ENCODE measurements at regions not wholly inside any gene's neighbourhood (a gene's known extent, or its start where the extent isn't known, plus 50 kb on each side); places are given as distances from the start of the nearest gene placed in this dataset.
"Not testable (repeated sequence)": the region's sequence is repeated elsewhere in the genome, so short reads cannot be mapped to it uniquely, and the experiment has no call there.

DNA sequence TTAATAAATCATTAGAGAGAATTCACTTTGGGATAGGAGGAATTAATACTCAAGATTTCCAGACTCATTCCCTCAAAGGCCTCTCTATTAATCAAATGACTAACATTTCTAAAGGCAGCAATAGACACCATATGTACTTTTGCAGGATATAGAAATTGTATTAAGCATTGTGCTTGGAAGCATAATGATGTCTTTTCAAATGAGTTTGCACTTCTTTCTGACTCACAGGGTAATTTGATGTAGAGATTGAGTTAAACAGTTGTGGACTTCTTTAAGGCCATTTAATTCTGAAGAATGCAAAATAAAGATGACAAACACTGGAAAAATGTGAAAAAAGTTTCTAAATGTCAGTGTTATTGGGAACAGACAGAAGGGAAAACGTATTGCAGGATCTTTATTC is 63.4 kb upstream of the CSRP2 start:
- TF ChIP-seq, protein P1, sequence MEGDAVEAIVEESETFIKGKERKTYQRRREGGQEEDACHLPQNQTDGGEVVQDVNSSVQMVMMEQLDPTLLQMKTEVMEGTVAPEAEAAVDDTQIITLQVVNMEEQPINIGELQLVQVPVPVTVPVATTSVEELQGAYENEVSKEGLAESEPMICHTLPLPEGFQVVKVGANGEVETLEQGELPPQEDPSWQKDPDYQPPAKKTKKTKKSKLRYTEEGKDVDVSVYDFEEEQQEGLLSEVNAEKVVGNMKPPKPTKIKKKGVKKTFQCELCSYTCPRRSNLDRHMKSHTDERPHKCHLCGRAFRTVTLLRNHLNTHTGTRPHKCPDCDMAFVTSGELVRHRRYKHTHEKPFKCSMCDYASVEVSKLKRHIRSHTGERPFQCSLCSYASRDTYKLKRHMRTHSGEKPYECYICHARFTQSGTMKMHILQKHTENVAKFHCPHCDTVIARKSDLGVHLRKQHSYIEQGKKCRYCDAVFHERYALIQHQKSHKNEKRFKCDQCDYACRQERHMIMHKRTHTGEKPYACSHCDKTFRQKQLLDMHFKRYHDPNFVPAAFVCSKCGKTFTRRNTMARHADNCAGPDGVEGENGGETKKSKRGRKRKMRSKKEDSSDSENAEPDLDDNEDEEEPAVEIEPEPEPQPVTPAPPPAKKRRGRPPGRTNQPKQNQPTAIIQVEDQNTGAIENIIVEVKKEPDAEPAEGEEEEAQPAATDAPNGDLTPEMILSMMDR (IDR thresholded peaks at IDR 0.05; ENCODE audit: low read depth, low read length, missing control alignments) = no peak
- DNase-seq = no peak
- no peaks in the 10 kb centered on the region for H3K36me3 ChIP-seq (replicated peaks)
- no peak overlapping the region for H3K27ac ChIP-seq
- in situ Hi-C loops (cut with HindIII; ENCODE audit: low pct_ligation_motif_present, low sequenced_read_pairs) = no loop called here
- H3K27me3 ChIP-seq (replicated peaks) = no peaks in the 10 kb centered on the region
- H3K4me3 ChIP-seq (ENCODE audit: low read depth, low read length) = no peak overlapping the region

DNA sequence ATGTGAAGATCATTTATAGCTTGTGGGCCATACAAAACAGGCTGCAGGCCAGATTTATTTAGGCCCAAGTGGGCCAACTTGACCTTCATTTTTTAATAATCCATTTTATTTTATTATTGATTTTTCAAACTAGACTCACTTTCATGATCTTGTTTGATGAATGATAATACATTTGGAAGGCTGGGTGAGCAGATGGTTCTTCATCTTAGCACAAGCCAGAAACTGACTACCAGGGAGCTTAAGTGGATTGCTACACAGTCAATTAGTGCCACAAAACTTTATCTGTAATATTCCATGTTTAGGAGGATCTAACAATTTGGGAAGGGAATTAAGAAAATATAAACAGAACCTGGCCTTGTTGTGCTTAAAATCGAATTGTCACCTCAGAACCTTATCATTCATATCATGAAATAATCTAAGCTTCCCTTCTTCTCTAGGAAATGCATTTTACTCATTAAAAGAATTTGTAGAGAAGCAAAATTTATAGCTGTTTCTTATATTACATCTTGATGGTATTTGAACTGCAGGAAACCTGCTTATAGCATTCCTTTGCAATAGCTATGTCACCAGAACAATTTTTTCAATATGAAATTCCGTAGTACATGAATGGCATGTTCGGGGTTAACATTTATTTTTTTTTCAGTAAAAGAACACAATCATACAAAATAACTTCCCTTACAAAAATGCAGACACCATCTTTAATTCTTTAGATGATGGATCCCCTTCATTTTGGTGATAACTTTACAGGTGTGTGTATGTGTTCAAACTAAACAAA is 62.0 kb upstream of the CSRP2 start:
- in situ Hi-C loops (cut with HindIII; ENCODE audit: low pct_ligation_motif_present, low sequenced_read_pairs) = no loop called here
- TF ChIP-seq, protein P1 (IDR thresholded peaks at IDR 0.05; ENCODE audit: low read depth, low read length, missing control alignments) = no peak

DNA sequence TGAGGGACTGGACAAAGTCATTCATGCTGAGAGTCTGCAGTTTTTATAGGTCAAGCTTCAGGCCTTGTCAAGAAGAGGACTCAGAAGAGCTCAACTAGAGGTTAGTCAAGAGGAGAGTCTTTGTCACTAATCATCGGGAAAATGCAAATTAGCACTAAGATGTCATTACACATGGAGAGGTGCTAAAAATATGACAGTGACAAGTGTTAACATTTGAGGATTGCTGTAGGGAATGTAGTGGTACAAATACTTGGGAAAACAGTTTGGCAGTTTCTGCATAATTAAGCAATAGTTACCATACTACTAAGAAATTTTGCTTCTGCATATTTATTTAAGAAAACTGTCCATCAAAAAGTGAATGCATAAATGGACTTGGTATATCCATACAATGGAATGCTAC is 60.9 kb upstream of the CSRP2 start:
- H3K36me3 ChIP-seq (replicated peaks) = no peaks in the 10 kb centered on the region
- TF ChIP-seq, protein P1 (IDR thresholded peaks at IDR 0.05; ENCODE audit: low read depth, low read length, missing control alignments) = no peak
- no peak for DNase-seq
- no peak overlapping the region for H3K4me3 ChIP-seq (ENCODE audit: low read depth, low read length)
- H3K27me3 ChIP-seq (replicated peaks) = no peaks in the 10 kb centered on the region
- in situ Hi-C loops (cut with HindIII; ENCODE audit: low pct_ligation_motif_present, low sequenced_read_pairs) = no loop called here
- no peak overlapping the region for H3K27ac ChIP-seq

More for the DNA sequence above, 62.0 kb upstream of the CSRP2 start:
- H3K36me3 ChIP-seq (replicated peaks) = no peaks in the 10 kb centered on the region
- H3K27ac ChIP-seq = no peak overlapping the region
- no peak for DNase-seq
- H3K27me3 ChIP-seq (replicated peaks) = no peaks in the 10 kb centered on the region
- H3K4me3 ChIP-seq (ENCODE audit: low read depth, low read length) = no peak overlapping the region

DNA sequence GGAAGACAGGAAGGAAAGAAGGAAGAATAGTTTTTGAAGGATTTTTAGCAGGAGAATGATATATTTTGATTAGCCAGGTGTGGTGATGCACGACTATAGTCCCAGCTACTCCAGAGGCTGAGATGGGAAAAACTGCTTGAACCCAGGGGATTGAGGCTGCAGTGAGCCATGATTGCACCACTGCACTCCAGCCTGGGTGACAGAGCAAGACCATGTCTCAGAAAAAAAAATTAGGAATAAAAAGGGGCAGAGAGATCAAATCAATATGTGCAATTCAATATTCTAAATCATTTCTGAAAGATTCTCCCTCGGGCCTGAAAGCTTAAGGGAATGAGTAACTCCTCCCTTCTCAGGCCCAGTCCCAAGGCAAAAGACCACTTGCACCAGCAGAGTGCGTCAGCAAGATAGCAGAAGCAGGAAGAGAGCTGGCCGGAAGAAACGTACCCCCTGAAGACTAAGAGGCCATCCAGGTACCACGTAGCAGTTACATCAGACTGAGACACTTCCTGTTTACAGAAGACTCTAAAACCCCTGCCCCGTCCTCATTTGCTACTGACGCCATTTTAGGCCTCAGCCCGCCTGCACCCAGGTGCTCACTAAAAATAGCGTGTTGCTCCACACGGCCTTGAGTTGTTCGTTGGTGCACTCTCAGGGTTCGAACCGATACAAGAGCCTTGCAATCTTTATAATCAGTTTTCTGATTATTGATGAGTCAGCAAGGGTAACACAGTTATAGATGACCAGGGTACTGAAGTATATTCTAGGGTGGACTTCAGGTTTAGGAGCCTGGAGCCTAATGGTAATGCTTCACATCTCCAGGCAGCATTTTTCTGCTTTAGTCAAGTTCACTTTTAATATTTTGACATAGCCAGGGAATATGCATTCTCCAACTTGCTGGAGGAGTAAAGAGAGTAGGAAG is 57.7 kb upstream of the CSRP2 start:
- no peaks in the 10 kb centered on the region for H3K27me3 ChIP-seq (replicated peaks)
- in situ Hi-C loops (cut with HindIII; ENCODE audit: low pct_ligation_motif_present, low sequenced_read_pairs) = no loop called here
- H3K36me3 ChIP-seq (replicated peaks) = no peaks in the 10 kb centered on the region
- H3K4me3 ChIP-seq (ENCODE audit: low read depth, low read length) = no peak overlapping the region
- no peak for DNase-seq
- TF ChIP-seq, protein P1 (IDR thresholded peaks at IDR 0.05; ENCODE audit: low read depth, low read length, missing control alignments) = no peak
- no peak overlapping the region for H3K27ac ChIP-seq

DNA sequence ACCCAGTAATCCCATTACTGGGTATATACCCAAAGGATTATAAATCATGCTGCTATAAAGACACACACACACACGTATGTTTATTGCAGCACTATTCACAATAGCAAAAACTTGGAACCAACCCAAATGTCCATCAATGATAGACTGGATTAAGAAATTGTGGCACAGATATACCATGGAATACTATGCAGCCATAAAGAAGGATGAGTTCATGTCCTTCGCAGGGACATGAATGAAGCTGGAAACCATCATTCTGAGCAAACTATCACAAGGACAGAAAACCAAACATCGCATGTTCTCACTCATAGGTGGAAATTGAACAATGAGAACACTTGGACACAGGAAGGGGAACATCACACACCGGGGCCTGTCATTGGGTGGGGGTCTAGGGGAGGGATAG is 54.6 kb upstream of the CSRP2 start:
- H3K4me3 ChIP-seq (ENCODE audit: low read depth, low read length); H3K36me3 ChIP-seq (replicated peaks); H3K27me3 ChIP-seq (replicated peaks); in situ Hi-C loops (cut with HindIII; ENCODE audit: low pct_ligation_motif_present, low sequenced_read_pairs); DNase-seq; H3K27ac ChIP-seq: not testable (repeated sequence)

DNA sequence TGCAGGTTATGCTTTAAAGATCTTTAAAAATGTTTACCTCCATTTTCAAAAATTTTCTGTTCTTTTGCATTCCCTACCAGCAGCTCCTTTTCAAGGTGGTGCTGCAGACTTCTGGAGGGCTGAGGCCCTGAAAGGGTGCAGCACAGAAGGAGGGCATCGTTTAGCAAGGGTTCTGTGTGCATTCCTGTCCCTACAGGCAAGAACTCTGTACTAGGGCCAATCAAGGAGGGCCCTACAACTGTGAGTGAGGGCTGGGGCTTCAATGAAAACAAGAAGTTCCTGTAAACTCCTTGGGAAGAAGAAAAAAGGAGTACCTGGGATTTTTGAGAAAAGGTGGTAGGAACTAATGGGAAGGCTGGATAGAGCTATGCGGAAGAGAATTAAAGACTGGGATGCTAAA is 50.7 kb upstream of the CSRP2 start:
- TF ChIP-seq, protein P1 (IDR thresholded peaks at IDR 0.05; ENCODE audit: low read depth, low read length, missing control alignments) = no peak
- Histone ChIP-seq H3K4me3 (ENCODE audit: low read depth, low read length) (no peak overlapping the region), H3K36me3 (replicated peaks) (no peaks in the 10 kb centered on the region), H3K27ac (no peak overlapping the region), H3K27me3 (replicated peaks) (no peaks in the 10 kb centered on the region)
- in situ Hi-C loops (cut with HindIII; ENCODE audit: low pct_ligation_motif_present, low sequenced_read_pairs) = no loop called here
- no peak for DNase-seq

Data from brain microvascular endothelial cell (primary cell).